Activated T-helper 1 cell treated with anti-CD3 and anti-CD28 coated beads, Interleukin-12 subunit alpha, Interleukin-12 subunit beta, Interleukin-2, Interleukin-4 antibody, amounts not matched to agents 30 ng/mL and 10 ng/mL and 1 ng/mL, durations not matched to agents 14 hours and 24 hours and 36 hours (primary cell): ENCODE measurements at regions not wholly inside any gene's neighbourhood (a gene's known extent, or its start where the extent isn't known, plus 50 kb on each side); places are given as distances from the start of the nearest gene placed in this dataset.
"Not testable (repeated sequence)": the region's sequence is repeated elsewhere in the genome, so short reads cannot be mapped to it uniquely, and the experiment has no call there.

Experiments used
- DNase-seq: peaks from one replicate; pipeline ENCODE4 v3.0.0; 2021; ENCODE audit warnings: low spot score
- H3K27ac Mint-ChIP-seq: one replicate; pipeline ENCODE4 v1.8.0; 2021; ENCODE audit warnings: mild to moderate bottlenecking, mixed read lengths
- H3K27me3 Mint-ChIP-seq: one replicate; pipeline ENCODE4 v1.8.0; 2022; ENCODE audit warnings: mild to moderate bottlenecking, moderate library complexity, mixed read lengths; ENCODE audit not compliant: insufficient read depth
- H3K36me3 Mint-ChIP-seq: one replicate; pipeline ENCODE4 v1.8.0; 2021; ENCODE audit warnings: low read depth, mixed read lengths
- H3K4me1 Mint-ChIP-seq: one replicate; pipeline ENCODE4 v1.8.0; 2021; ENCODE audit warnings: low read depth, mixed read lengths
- H3K4me3 Mint-ChIP-seq: one replicate; pipeline ENCODE4 v1.8.0; 2021; ENCODE audit warnings: mild to moderate bottlenecking, moderate library complexity, mixed read lengths
- H3K9me3 Mint-ChIP-seq: one replicate; pipeline ENCODE4 v1.8.0; 2021; ENCODE audit warnings: mixed read lengths
- intact Hi-C: fragments of 100-400 bp; cut with micrococcal nuclease; formaldehyde crosslinking; loops from one replicate; pipeline ENCODE4 v1.15.1; 2024

DNA sequence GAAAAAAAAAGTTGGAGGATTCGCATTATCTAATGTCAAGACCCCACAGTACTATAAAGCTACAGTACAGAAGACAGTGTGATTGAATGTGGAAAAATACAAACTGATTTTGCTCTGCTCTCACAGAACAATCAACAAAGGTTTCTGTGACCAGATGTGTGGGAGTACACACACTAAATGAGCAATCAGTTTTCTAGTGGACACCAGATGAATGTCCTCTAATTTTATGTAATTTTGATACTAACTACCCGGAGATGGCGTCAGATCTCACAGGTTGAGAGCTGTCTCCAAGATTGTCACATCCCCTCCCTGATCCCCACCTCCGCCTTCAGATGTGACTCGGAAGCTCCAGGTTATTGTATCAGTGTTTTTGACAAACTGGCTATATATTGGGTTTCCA lies 81.9 kb upstream of the HUWE1 start:
- H3K4me3 Mint-ChIP-seq = no peak overlapping the region
- intact Hi-C loops = loop anchor here (5.0 kb wide), 1 partner anchor 64 kb away; no protein-coding TSS in a partner anchor
- H3K27me3 Mint-ChIP-seq = no peaks in the 10 kb centered on the region
- H3K36me3 Mint-ChIP-seq = peaks cover 2% of the 10 kb centered on the region
- H3K27ac Mint-ChIP-seq = no peak overlapping the region
- no peak for DNase-seq
- no peaks in the 10 kb centered on the region for H3K9me3 Mint-ChIP-seq
- peaks cover 7% of the 10 kb centered on the region for H3K4me1 Mint-ChIP-seq

DNA sequence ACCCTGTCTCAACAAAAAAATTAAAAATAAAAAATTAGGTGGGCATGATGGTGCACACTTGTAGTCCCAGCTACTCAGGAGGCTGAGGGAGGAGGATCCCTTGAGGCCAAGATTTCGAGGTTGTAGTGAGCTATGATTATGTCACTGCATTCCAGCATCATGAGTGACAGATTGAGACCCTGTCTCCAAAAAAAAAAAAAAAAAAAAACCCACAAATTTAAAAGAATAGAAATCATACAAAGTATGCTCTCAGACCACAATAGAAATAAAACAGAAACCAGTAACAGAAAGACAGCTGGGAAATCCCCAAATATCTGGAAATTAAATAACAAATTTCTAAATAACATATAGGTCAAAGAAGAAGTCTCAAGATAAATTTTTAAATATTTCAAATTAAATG lies 81.0 kb upstream of the HUWE1 start:
- DNase-seq = no peak
- Mint-ChIP-seq H3K4me1 (peaks cover 7% of the 10 kb centered on the region), H3K36me3 (no peaks in the 10 kb centered on the region), H3K9me3 (no peaks in the 10 kb centered on the region), H3K27ac (no peak overlapping the region), H3K27me3 (no peaks in the 10 kb centered on the region), H3K4me3 (no peak overlapping the region)
- intact Hi-C loops = loop anchor here (5.0 kb wide), 1 partner anchor 65 kb away; no protein-coding TSS in a partner anchor

GRCh38 chrX:53757181-53757580 lies 70.7 kb upstream of the HUWE1 start:
- H3K27me3 Mint-ChIP-seq, H3K27ac Mint-ChIP-seq, H3K9me3 Mint-ChIP-seq, DNase-seq, intact Hi-C loops, H3K4me1 Mint-ChIP-seq, H3K36me3 Mint-ChIP-seq, H3K4me3 Mint-ChIP-seq: not testable (repeated sequence)

DNA sequence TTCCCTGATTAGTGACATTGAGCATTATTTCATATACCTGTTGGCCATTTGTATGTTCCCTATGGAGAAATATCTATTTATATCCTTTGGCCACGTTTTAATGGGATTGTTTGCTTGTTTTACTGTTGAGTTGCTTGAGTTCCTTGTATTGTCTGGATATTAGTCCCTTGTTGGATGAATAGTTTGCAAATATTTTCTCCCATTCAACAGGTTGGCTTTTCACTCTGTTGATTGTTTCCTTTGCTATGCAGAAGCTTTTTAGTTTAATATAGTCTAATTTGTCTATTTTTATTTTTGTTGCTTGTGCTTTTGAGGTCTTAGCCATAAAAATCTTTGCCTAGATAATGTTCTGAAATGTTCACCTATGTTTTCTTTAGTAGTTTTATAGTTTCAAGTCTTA lies 60.2 kb upstream of the HUWE1 start:
- Mint-ChIP-seq H3K4me3 (no peak overlapping the region), H3K4me1 (peaks cover 6% of the 10 kb centered on the region), H3K36me3 (no peaks in the 10 kb centered on the region), H3K27ac (no peak overlapping the region), H3K9me3 (no peaks in the 10 kb centered on the region), H3K27me3 (no peaks in the 10 kb centered on the region)
- DNase-seq = no peak
- intact Hi-C loops = loop anchor here (5.0 kb wide), 1 partner anchor 59 kb away; the partner anchor contains the start of gene HUWE1

DNA sequence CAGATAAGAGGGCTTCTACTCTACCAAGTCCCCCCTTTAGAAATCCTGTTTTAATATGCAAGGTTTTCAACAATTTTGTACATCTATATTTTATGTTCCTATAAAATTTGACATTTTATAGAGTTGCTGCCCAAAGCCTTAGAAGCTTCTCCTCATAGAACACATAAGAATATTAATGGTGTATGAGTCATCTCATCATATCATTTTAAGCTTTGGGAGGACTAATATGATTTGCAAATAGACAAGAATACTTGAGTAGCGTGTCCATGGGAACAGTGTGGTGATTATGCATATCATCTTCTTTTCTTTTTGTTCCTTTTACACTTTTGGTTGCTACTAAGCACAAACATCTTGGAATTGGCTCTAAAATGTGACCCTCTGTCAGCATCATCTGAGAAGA lies 56.7 kb upstream of the HUWE1 start:
- H3K4me3 Mint-ChIP-seq = no peak overlapping the region
- H3K9me3 Mint-ChIP-seq = peaks cover 4% of the 10 kb centered on the region
- H3K27ac Mint-ChIP-seq = no peak overlapping the region
- DNase-seq = no peak
- H3K27me3 Mint-ChIP-seq = no peaks in the 10 kb centered on the region
- intact Hi-C loops = no loop called here
- peaks cover 6% of the 10 kb centered on the region for H3K36me3 Mint-ChIP-seq
- H3K4me1 Mint-ChIP-seq = peaks cover 17% of the 10 kb centered on the region

- Mint-ChIP-seq H3K9me3 (peaks cover 7% of the 10 kb centered on the region), H3K27ac (peak overlapping the region; percentile 61), H3K4me1 (peaks cover 40% of the 10 kb centered on the region), H3K4me3 (no peak overlapping the region), H3K36me3 (peaks cover 20% of the 10 kb centered on the region), H3K27me3 (no peaks in the 10 kb centered on the region)
- DNase-seq = no peak
- intact Hi-C loops = no loop called here
These were observed 51.9 kb upstream of the HUWE1 start for GRCh38 chrX:53738370-53738906.
